Transverse colon (tissue), 4 donors: ENCODE measurements at regions not wholly inside any gene's neighbourhood (a gene's known extent, or its start where the extent isn't known, plus 50 kb on each side); places are given as distances from the start of the nearest gene placed in this dataset.

Experiments
- DNase-seq: peaks from one replicate; pipeline ENCODE4 v3.0.0-alpha.2; 2019
- H3K27ac ChIP-seq, 4 donors: fragments of 200-600 bp; sonication (generic); 2 replicates each; pipeline ENCODE4 v1.5.1; 2016 to 2018; ENCODE audit warnings: inconsistent platforms in 4 of 4
- H3K27me3 ChIP-seq: fragments of 200-600 bp; sonication (generic); 2 replicates; pipeline ENCODE4 v1.5.1; 2017; ENCODE audit warnings: inconsistent platforms
- H3K36me3 ChIP-seq, 4 donors: fragments of 200-600 bp; sonication (generic); 2 replicates each; pipeline ENCODE4 v1.5.1; 2017 to 2019; ENCODE audit warnings: inconsistent platforms in 4 of 4
- H3K4me1 ChIP-seq, 4 donors: fragments of 200-600 bp; sonication (generic); 2 replicates each; pipeline ENCODE4 v1.5.1; 2017 to 2020; ENCODE audit warnings: inconsistent platforms in 4 of 4
- H3K4me3 ChIP-seq, 4 donors: fragments of 200-600 bp; sonication (generic); 1 replicate in 1 of 4; 2 replicates in 3 of 4; pipeline versions ENCODE4 v1.5.1 to v1.6.1; 2017 to 2019; ENCODE audit warnings: inconsistent platforms in 4 of 4
- H3K9me3 ChIP-seq, 2 donors: fragments of 200-600 bp; sonication (generic); 2 replicates each; pipeline ENCODE4 v1.5.1; 2017 to 2019; ENCODE audit warnings: inconsistent platforms in 2 of 2
- CTCF ChIP-seq, 5 experiments: fragments of 200-600 bp in 3 of 5; fragments of 450-650 bp in 2 of 5; sonication (generic) in 3 of 5; IDR thresholded peaks; 1 replicate in 2 of 5; 2 replicates in 3 of 5; pipeline ENCODE4 v1.5.1; 2016 to 2017; ENCODE audit warnings: antibody characterized with exemption in 5 of 5, inconsistent platforms in 3 of 5, mild to moderate bottlenecking in 2 of 5, moderate library complexity in 1 of 5
- EP300 ChIP-seq: sonication (generic); formaldehyde crosslinking; IDR thresholded peaks from one replicate; pipeline ENCODE4 v1.6.1; 2017; ENCODE audit warnings: antibody characterized with exemption, low read depth
- POLR2A ChIP-seq: fragments of 450-650 bp; IDR thresholded peaks from one replicate; pipeline ENCODE4 v1.6.1; 2016; ENCODE audit warnings: antibody characterized with exemption, mild to moderate bottlenecking, moderate library complexity
- POLR2AphosphoS5 ChIP-seq, 3 donors: sonication (generic); formaldehyde crosslinking; IDR thresholded peaks; one replicate each; pipeline ENCODE4 v1.6.1; 2016; ENCODE audit warnings: antibody characterized with exemption in 3 of 3
- WGBS, 2 donors: methylation state at CpG; one replicate each; pipeline ENCODE4 v1.1.5; 2018; ENCODE audit warnings: low coverage in 1 of 2; 5-methylcytosine and 5-hydroxymethylcytosine counted together
- in situ Hi-C, 4 donors: fragments of 200-750 bp; cut with MboI; loops; one replicate each; pipeline versions ENCODE4 v1.15.0 to v1.15.1; 2017; ENCODE audit warnings: low sequenced_read_pairs in 3 of 4, low pct_ligation_motif_present in 1 of 4, low pct_unique_long_range_greater_than_20kb in 1 of 4
- intact Hi-C: fragments of 100-400 bp; cut with DNase I; formaldehyde crosslinking; loops from one replicate; pipeline ENCODE4 v1.15.1; 2023; ENCODE audit warnings: low total_unique reads

- intact Hi-C loops: loop anchor here (10.0 kb wide), 1 partner anchor 369 kb away; no protein-coding TSS in a partner anchor
- H3K9me3 ChIP-seq: no peaks in the 10 kb centered on the region
- no peaks in the 10 kb centered on the region for H3K36me3 ChIP-seq
- H3K4me1 ChIP-seq: no peaks in the 10 kb centered on the region
- H3K27ac ChIP-seq: no peak overlapping the region
- TF ChIP-seq CTCF (IDR thresholded peaks at IDR 0.05) (peak; percentile 70 to 89 (median 83)), POLR2A (no peak)
- 58 to 77% methylated on average over 15 to 24 of the region's 24 CpGs for WGBS, 2 donors
- in situ Hi-C loops: loop anchor here in 3 of 4 donors (10.0 to 25.0 kb wide), 3 partner anchors 212 to 369 kb away; partner anchors contain the start of gene CEP43 (in 3 of the 3)
- peak; percentile 49 for DNase-seq
- peaks cover 17% of the 10 kb centered on the region for H3K27me3 ChIP-seq
- H3K4me3 ChIP-seq: no peak overlapping the region
Observed at GRCh38 chr6:166775180-166775922, 148.3 kb upstream of the RPS6KA2 start.

GRCh38 chr6:166774770-166775169 lies 147.7 kb upstream of the RPS6KA2 start:
- Histone ChIP-seq H3K36me3 (no peaks in the 10 kb centered on the region), H3K4me1 (no peaks in the 10 kb centered on the region), H3K4me3 (no peak overlapping the region), H3K9me3 (no peaks in the 10 kb centered on the region), H3K27ac (no peak overlapping the region), H3K27me3 (peaks cover 17% of the 10 kb centered on the region)
- in situ Hi-C loops: loop anchor here (10.0 to 25.0 kb wide), 3 partner anchors 213 to 370 kb away; partner anchors contain the start of gene CEP43 (in 3 of the 4)
- no peak for TF ChIP-seq POLR2A
- no peak for TF ChIP-seq CTCF (IDR thresholded peaks at IDR 0.05)
- no peak for TF ChIP-seq EP300
- no peak for TF ChIP-seq POLR2AphosphoS5 (IDR thresholded peaks at IDR 0.05)
- DNase-seq: no peak
- 54 to 66% methylated on average over 4 to 12 of the region's 12 CpGs for WGBS, 2 donors
- intact Hi-C loops: loop anchor here (10.0 kb wide), 1 partner anchor 370 kb away; no protein-coding TSS in a partner anchor

- intact Hi-C loops (loop anchor here (10.0 kb wide), 1 partner anchor 371 kb away; no protein-coding TSS in a partner anchor), in situ Hi-C loops (loop anchor here in 3 of 4 donors (10.0 to 25.0 kb wide), 2 partner anchors 363 to 371 kb away; no protein-coding TSS in a partner anchor)
- no peaks in the 10 kb centered on the region for H3K9me3 ChIP-seq
- H3K4me1 ChIP-seq: no peaks in the 10 kb centered on the region
- DNase-seq: no peak
- no peak for TF ChIP-seq EP300
- TF ChIP-seq POLR2A: no peak
- no peak for TF ChIP-seq POLR2AphosphoS5 (IDR thresholded peaks at IDR 0.05)
- TF ChIP-seq CTCF (IDR thresholded peaks at IDR 0.05): no peak
- no peaks in the 10 kb centered on the region for H3K36me3 ChIP-seq
- H3K27ac ChIP-seq: no peak overlapping the region
- peaks cover 17% of the 10 kb centered on the region for H3K27me3 ChIP-seq
- no peak overlapping the region for H3K4me3 ChIP-seq
- WGBS, 2 donors: 61% methylated on average over 8 of the region's 8 CpGs; no CpG with 5 or more reads in 1 of the 2 donors
Observed at GRCh38 chr6:166774292-166774691, 147.2 kb upstream of the RPS6KA2 start.

GRCh38 chr6:166772518-166772917 lies 145.5 kb upstream of the RPS6KA2 start:
- TF ChIP-seq EP300 (no peak), POLR2AphosphoS5 (IDR thresholded peaks at IDR 0.05) (no peak), CTCF (IDR thresholded peaks at IDR 0.05) (no peak), POLR2A (no peak)
- WGBS, 2 donors: 55 to 71% methylated on average over 6 to 8 of the region's 8 CpGs
- Histone ChIP-seq H3K27ac (no peak overlapping the region), H3K4me1 (no peaks in the 10 kb centered on the region), H3K9me3 (no peaks in the 10 kb centered on the region), H3K36me3 (no peaks in the 10 kb centered on the region), H3K27me3 (peaks cover 17% of the 10 kb centered on the region), H3K4me3 (no peak overlapping the region)
- in situ Hi-C loops: loop anchor here in 3 of 4 donors (10.0 to 25.0 kb wide), 2 partner anchors 365 to 372 kb away; no protein-coding TSS in a partner anchor
- intact Hi-C loops: loop anchor here (10.0 kb wide), 1 partner anchor 372 kb away; no protein-coding TSS in a partner anchor
- no peak for DNase-seq
